ENCODE measurements at regions not wholly inside any gene's neighbourhood (a gene's known extent, or its start where the extent isn't known, plus 50 kb on each side); places are given as distances from the start of the nearest gene placed in this dataset.
"Not testable (repeated sequence)": the region's sequence is repeated elsewhere in the genome, so short reads cannot be mapped to it uniquely, and the experiment has no call there.

- H3K4me1 Mint-ChIP-seq (ENCODE audit: low read depth) = no peaks in the 10 kb centered on the region
- H3K4me3 Mint-ChIP-seq (ENCODE audit: low read depth) = no peak overlapping the region
- H3K9me3 Mint-ChIP-seq (ENCODE audit: low read depth) = no peaks in the 10 kb centered on the region
Observed at GRCh38 chr11:116329354-116330090, 443.3 kb downstream of the BUD13 start.

GRCh38 chr11:116328851-116329250 lies 443.9 kb downstream of the BUD13 start:
- Mint-ChIP-seq H3K4me1 (ENCODE audit: low read depth) (no peaks in the 10 kb centered on the region), H3K4me3 (ENCODE audit: low read depth) (no peak overlapping the region), H3K27me3 (peaks cover 19% of the 10 kb centered on the region), H3K36me3 (ENCODE audit: insufficient read depth) (no peaks in the 10 kb centered on the region), H3K27ac (no peak overlapping the region), H3K9me3 (ENCODE audit: low read depth) (no peaks in the 10 kb centered on the region)
- TF ChIP-seq CTCF (IDR thresholded peaks at IDR 0.05; ENCODE audit: unreplicated experiment) = no peak
- no peak for DNase-seq (ENCODE audit: low spot score, unreplicated experiment)

More at GRCh38 chr11:116329354-116330090, 443.3 kb downstream of the BUD13 start:
- Mint-ChIP-seq H3K27ac (no peak overlapping the region), H3K36me3 (ENCODE audit: insufficient read depth) (no peaks in the 10 kb centered on the region), H3K27me3 (peaks cover 19% of the 10 kb centered on the region)
- no peak for TF ChIP-seq CTCF (IDR thresholded peaks at IDR 0.05; ENCODE audit: unreplicated experiment)
- no peak for DNase-seq (ENCODE audit: low spot score, unreplicated experiment)

- H3K4me3 Mint-ChIP-seq (ENCODE audit: low read depth) = no peak overlapping the region
- DNase-seq (ENCODE audit: low spot score, unreplicated experiment) = no peak
- H3K27me3 Mint-ChIP-seq = peaks cover 16% of the 10 kb centered on the region
- no peaks in the 10 kb centered on the region for H3K4me1 Mint-ChIP-seq (ENCODE audit: low read depth)
- TF ChIP-seq CTCF (IDR thresholded peaks at IDR 0.05; ENCODE audit: unreplicated experiment) = no peak
- no peak overlapping the region for H3K27ac Mint-ChIP-seq
- H3K36me3 Mint-ChIP-seq (ENCODE audit: insufficient read depth) = no peaks in the 10 kb centered on the region
- H3K9me3 Mint-ChIP-seq (ENCODE audit: low read depth) = no peaks in the 10 kb centered on the region
Observed at GRCh38 chr11:116328391-116328790, 444.4 kb downstream of the BUD13 start.

GRCh38 chr11:116326146-116326545 lies 446.6 kb downstream of the BUD13 start:
- no peak for DNase-seq (ENCODE audit: low spot score, unreplicated experiment)
- no peak for TF ChIP-seq CTCF (IDR thresholded peaks at IDR 0.05; ENCODE audit: unreplicated experiment)
- no peak overlapping the region for H3K4me3 Mint-ChIP-seq (ENCODE audit: low read depth)

GRCh38 chr11:116325247-116325646 lies 447.5 kb downstream of the BUD13 start:
- Mint-ChIP-seq H3K36me3 (ENCODE audit: insufficient read depth) (no peaks in the 10 kb centered on the region), H3K4me3 (ENCODE audit: low read depth) (no peak overlapping the region), H3K27me3 (peaks cover 10% of the 10 kb centered on the region), H3K4me1 (ENCODE audit: low read depth) (no peaks in the 10 kb centered on the region), H3K9me3 (ENCODE audit: low read depth) (peaks cover 6% of the 10 kb centered on the region), H3K27ac (no peak overlapping the region)
- TF ChIP-seq CTCF (IDR thresholded peaks at IDR 0.05; ENCODE audit: unreplicated experiment) = no peak
- no peak for DNase-seq (ENCODE audit: low spot score, unreplicated experiment)

More at GRCh38 chr11:116326146-116326545, 446.6 kb downstream of the BUD13 start:
- no peaks in the 10 kb centered on the region for H3K36me3 Mint-ChIP-seq (ENCODE audit: insufficient read depth)
- H3K27ac Mint-ChIP-seq = no peak overlapping the region
- H3K4me1 Mint-ChIP-seq (ENCODE audit: low read depth) = no peaks in the 10 kb centered on the region
- H3K9me3 Mint-ChIP-seq (ENCODE audit: low read depth) = peaks cover 1% of the 10 kb centered on the region
- H3K27me3 Mint-ChIP-seq = peaks cover 10% of the 10 kb centered on the region

GRCh38 chr11:116324077-116324476 lies 448.7 kb downstream of the BUD13 start:
- not testable (repeated sequence) for H3K9me3 Mint-ChIP-seq (ENCODE audit: low read depth); H3K27me3 Mint-ChIP-seq; H3K27ac Mint-ChIP-seq; H3K4me3 Mint-ChIP-seq (ENCODE audit: low read depth); H3K36me3 Mint-ChIP-seq (ENCODE audit: insufficient read depth); DNase-seq (ENCODE audit: low spot score, unreplicated experiment); H3K4me1 Mint-ChIP-seq (ENCODE audit: low read depth)

All from progenitor cell of endocrine pancreas (in vitro differentiated cells).